SK-N-SH (cell line): ENCODE measurements at regions not wholly inside any gene's neighbourhood (a gene's known extent, or its start where the extent isn't known, plus 50 kb on each side); places are given as distances from the start of the nearest gene placed in this dataset.

Source experiments
- CHD2 ChIP-seq: fragments of 150-350 bp; IDR thresholded peaks from 2 replicates; pipeline ENCODE4 v1.6.1; 2018; ENCODE audit warnings: low read length; ENCODE audit not compliant: partially characterized antibody
- CTCF ChIP-seq: fragments of 200-600 bp; sonication (generic); IDR thresholded peaks from 2 replicates; pipeline ENCODE4 v1.6.1; 2017; ENCODE audit warnings: antibody characterized with exemption, mild to moderate bottlenecking, moderate library complexity
- ELF1 ChIP-seq: IDR thresholded peaks from 2 replicates; pipeline ENCODE4 v1.4.0; 2012
- EZH2phosphoT487 ChIP-seq: fragments of 200-600 bp; sonication (generic); IDR thresholded peaks from 2 replicates; pipeline ENCODE4 v1.6.1; 2017; ENCODE audit warnings: low read depth, mixed run types, mild to moderate bottlenecking, antibody characterized with exemption, moderate library complexity, borderline replicate concordance
- FOXM1 ChIP-seq: IDR thresholded peaks from 2 replicates; pipeline ENCODE4 v1.4.0; 2012; ENCODE audit warnings: low read depth, mild to moderate bottlenecking
- MXI1 ChIP-seq: IDR thresholded peaks from 2 replicates; pipeline ENCODE4 v1.6.1; 2012; ENCODE audit warnings: mild to moderate bottlenecking, low read depth, low read length, improper control_type of control experiment
- POLR2AphosphoS5 ChIP-seq: IDR thresholded peaks from 2 replicates; pipeline ENCODE4 v1.6.1; 2012; ENCODE audit warnings: low read depth, low read length
- RAD21 ChIP-seq: IDR thresholded peaks from 2 replicates; pipeline ENCODE4 v1.6.1; 2012; ENCODE audit warnings: mild to moderate bottlenecking, low read length
- TAF1 ChIP-seq: IDR thresholded peaks from 2 replicates; pipeline ENCODE4 v1.6.1; 2012; ENCODE audit warnings: low read depth, mild to moderate bottlenecking, low read length, moderate library complexity, borderline replicate concordance
- YY1 ChIP-seq: IDR thresholded peaks from 2 replicates; pipeline ENCODE4 v1.4.0; 2012; ENCODE audit warnings: low read depth, mild to moderate bottlenecking
- TF ChIP-seq, protein P1 (sequence below): IDR thresholded peaks from 2 replicates; pipeline ENCODE4 v1.4.0; 2012; ENCODE audit warnings: low read depth, borderline replicate concordance
- TF ChIP-seq, protein P2 (sequence below): IDR thresholded peaks from 2 replicates; pipeline ENCODE4 v1.4.0; 2012; ENCODE audit warnings: low read depth, borderline replicate concordance

DNA sequence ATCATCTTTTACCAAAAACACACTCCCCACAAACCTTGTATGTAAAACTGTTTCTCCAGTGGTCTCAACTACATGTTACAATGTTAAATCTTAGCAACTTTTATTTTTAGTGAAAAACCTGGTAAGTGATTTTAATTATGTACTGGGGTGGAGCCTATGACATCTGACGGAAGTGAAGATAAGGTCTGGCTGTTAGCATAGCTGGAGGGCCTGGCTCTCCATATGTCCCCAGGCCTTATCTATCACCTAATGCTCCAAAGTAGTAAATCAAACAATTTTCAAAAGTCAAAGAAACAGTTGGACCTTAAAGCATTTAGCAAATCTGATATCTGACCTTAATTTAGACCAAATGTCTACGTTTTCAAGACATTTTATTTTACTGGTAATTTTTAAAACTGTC lies 173.6 kb upstream of the SMAD3 start:
- TF ChIP-seq ELF1: no peak
- TF ChIP-seq CHD2: no peak
- TF ChIP-seq CTCF: no peak
- no peak for TF ChIP-seq FOXM1
- no peak for TF ChIP-seq YY1
- TF ChIP-seq, protein P1, sequence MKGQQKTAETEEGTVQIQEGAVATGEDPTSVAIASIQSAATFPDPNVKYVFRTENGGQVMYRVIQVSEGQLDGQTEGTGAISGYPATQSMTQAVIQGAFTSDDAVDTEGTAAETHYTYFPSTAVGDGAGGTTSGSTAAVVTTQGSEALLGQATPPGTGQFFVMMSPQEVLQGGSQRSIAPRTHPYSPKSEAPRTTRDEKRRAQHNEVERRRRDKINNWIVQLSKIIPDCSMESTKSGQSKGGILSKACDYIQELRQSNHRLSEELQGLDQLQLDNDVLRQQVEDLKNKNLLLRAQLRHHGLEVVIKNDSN: no peak
- TF ChIP-seq POLR2AphosphoS5: no peak
- no peak for TF ChIP-seq RAD21
- TF ChIP-seq MXI1: no peak
- TF ChIP-seq EZH2phosphoT487: no peak
- TF ChIP-seq, protein P2, sequence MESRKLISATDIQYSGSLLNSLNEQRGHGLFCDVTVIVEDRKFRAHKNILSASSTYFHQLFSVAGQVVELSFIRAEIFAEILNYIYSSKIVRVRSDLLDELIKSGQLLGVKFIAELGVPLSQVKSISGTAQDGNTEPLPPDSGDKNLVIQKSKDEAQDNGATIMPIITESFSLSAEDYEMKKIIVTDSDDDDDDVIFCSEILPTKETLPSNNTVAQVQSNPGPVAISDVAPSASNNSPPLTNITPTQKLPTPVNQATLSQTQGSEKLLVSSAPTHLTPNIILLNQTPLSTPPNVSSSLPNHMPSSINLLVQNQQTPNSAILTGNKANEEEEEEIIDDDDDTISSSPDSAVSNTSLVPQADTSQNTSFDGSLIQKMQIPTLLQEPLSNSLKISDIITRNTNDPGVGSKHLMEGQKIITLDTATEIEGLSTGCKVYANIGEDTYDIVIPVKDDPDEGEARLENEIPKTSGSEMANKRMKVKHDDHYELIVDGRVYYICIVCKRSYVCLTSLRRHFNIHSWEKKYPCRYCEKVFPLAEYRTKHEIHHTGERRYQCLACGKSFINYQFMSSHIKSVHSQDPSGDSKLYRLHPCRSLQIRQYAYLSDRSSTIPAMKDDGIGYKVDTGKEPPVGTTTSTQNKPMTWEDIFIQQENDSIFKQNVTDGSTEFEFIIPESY: no peak
- TF ChIP-seq TAF1: no peak
